ENCODE measurements at regions not wholly inside any gene's neighbourhood (a gene's known extent, or its start where the extent isn't known, plus 50 kb on each side); places are given as distances from the start of the nearest gene placed in this dataset.

GRCh38 chr9:13555516-13555915 lies 276.0 kb upstream of the MPDZ start:
- no peaks in the 10 kb centered on the region for H4K20me1 ChIP-seq (replicated peaks; ENCODE audit: insufficient read depth)
- H3K9me3 Mint-ChIP-seq: no peaks in the 10 kb centered on the region
- H3K4me2 ChIP-seq: no peak overlapping the region
- no peak overlapping the region for H2AFZ ChIP-seq
- no peaks in the 10 kb centered on the region for H3K79me2 ChIP-seq (replicated peaks; ENCODE audit: insufficient read depth)
- no peaks in the 10 kb centered on the region for H3F3A ChIP-seq (replicated peaks; ENCODE audit: low read depth)
- H3K9me2 ChIP-seq (ENCODE audit: insufficient read depth): no peaks in the 10 kb centered on the region
- no peaks in the 10 kb centered on the region; the same call in 1 of the 2 replicates for H3K4me1 ChIP-seq (ENCODE audit: insufficient read depth)
- no peak for TF ChIP-seq ZNF331 (CRISPR knock-in tag; IDR thresholded peaks at IDR 0.05; ENCODE audit: low read depth)
- TF ChIP-seq POLR2AphosphoS5 (IDR thresholded peaks at IDR 0.05; ENCODE audit: low read depth): no peak
- TF ChIP-seq JUNB (IDR thresholded peaks at IDR 0.05; ENCODE audit: unreplicated experiment): no peak
- TF ChIP-seq STAT1 (IDR thresholded peaks at IDR 0.05; ENCODE audit: unreplicated experiment): no peak
- TF ChIP-seq ETS1 (IDR thresholded peaks at IDR 0.05): no peak
- no peak for TF ChIP-seq ZNF462 (CRISPR knock-in tag; IDR thresholded peaks at IDR 0.05)
- no peak for TF ChIP-seq NANOG (IDR thresholded peaks at IDR 0.05; ENCODE audit: borderline replicate concordance)
- no peak overlapping the region for H3K4me3 ChIP-seq
- DNase-seq (ENCODE audit: low spot score): no peak
- H3K27me3 Mint-ChIP-seq (ENCODE audit: insufficient read depth, low read depth, poor library complexity): no peaks in the 10 kb centered on the region
- no peak for ATAC-seq
- no peak overlapping the region for H3K27ac Mint-ChIP-seq
- peaks cover 14% of the 10 kb centered on the region; the same call in 2 of the 3 replicates for H3K4me1 Mint-ChIP-seq
- no peak overlapping the region for H3K4me3 Mint-ChIP-seq
- H3K27ac ChIP-seq (ENCODE audit: low read depth): no peak overlapping the region
- H3K27me3 ChIP-seq (ENCODE audit: insufficient read depth): no peaks in the 10 kb centered on the region
- H3K36me3 ChIP-seq (ENCODE audit: insufficient read depth): no peaks in the 10 kb centered on the region
- no peaks in the 10 kb centered on the region for H3K36me3 Mint-ChIP-seq (ENCODE audit: low read depth)

Measured in GM23338 (cell line).